Progenitor cell of endocrine pancreas (in vitro differentiated cells): ENCODE measurements at regions not wholly inside any gene's neighbourhood (a gene's known extent, or its start where the extent isn't known, plus 50 kb on each side); places are given as distances from the start of the nearest gene placed in this dataset.

Experiments
- DNase-seq: peaks from one replicate; pipeline ENCODE4 v3.0.0; 2021; ENCODE audit warnings: low spot score; ENCODE audit not compliant: unreplicated experiment
- H3K27ac Mint-ChIP-seq: 2 replicates; pipeline ENCODE4 v1.8.0; 2021; ENCODE audit warnings: mild to moderate bottlenecking, moderate library complexity, mixed read lengths
- H3K27me3 Mint-ChIP-seq: 2 replicates; pipeline ENCODE4 v1.8.0; 2021; ENCODE audit warnings: mixed read lengths
- H3K36me3 Mint-ChIP-seq: 2 replicates; pipeline ENCODE4 v1.8.0; 2022; ENCODE audit warnings: mixed read lengths; ENCODE audit not compliant: insufficient read depth
- H3K4me1 Mint-ChIP-seq: 2 replicates; pipeline ENCODE4 v1.8.0; 2021; ENCODE audit warnings: low read depth, mixed read lengths
- H3K4me3 Mint-ChIP-seq: 2 replicates; pipeline ENCODE4 v1.8.0; 2021; ENCODE audit warnings: low read depth, mild to moderate bottlenecking, moderate library complexity, mixed read lengths
- H3K9me3 Mint-ChIP-seq: 2 replicates; pipeline ENCODE4 v1.8.0; 2021; ENCODE audit warnings: low read depth, mixed read lengths
- CTCF ChIP-seq: fragments of 200-600 bp; sonication (generic); IDR thresholded peaks from one replicate; pipeline ENCODE4 v1.5.0; 2021; ENCODE audit warnings: antibody characterized with exemption, mild to moderate bottlenecking; ENCODE audit not compliant: unreplicated experiment

- Mint-ChIP-seq H3K36me3 (no peaks in the 10 kb centered on the region), H3K27ac (no peak overlapping the region), H3K4me3 (no peak overlapping the region), H3K4me1 (no peaks in the 10 kb centered on the region), H3K27me3 (no peaks in the 10 kb centered on the region), H3K9me3 (peaks cover 8% of the 10 kb centered on the region)
- DNase-seq: no peak
- no peak for TF ChIP-seq CTCF
These were observed 494.6 kb upstream of the ID4 start for GRCh38 chr6:19342616-19343015.

GRCh38 chr6:19349429-19349828, 487.7 kb upstream of the ID4 start:
- H3K27ac Mint-ChIP-seq: no peak overlapping the region
- peaks cover 6% of the 10 kb centered on the region for H3K9me3 Mint-ChIP-seq
- no peak for TF ChIP-seq CTCF
- no peaks in the 10 kb centered on the region for H3K27me3 Mint-ChIP-seq
- no peaks in the 10 kb centered on the region for H3K4me1 Mint-ChIP-seq
- H3K4me3 Mint-ChIP-seq: no peak overlapping the region
- no peak for DNase-seq
- no peaks in the 10 kb centered on the region for H3K36me3 Mint-ChIP-seq

GRCh38 chr6:19354181-19354580, 483.0 kb upstream of the ID4 start:
- no peak for TF ChIP-seq CTCF
- Mint-ChIP-seq H3K27ac (no peak overlapping the region), H3K36me3 (no peaks in the 10 kb centered on the region), H3K9me3 (peaks cover 6% of the 10 kb centered on the region), H3K4me1 (no peaks in the 10 kb centered on the region), H3K27me3 (no peaks in the 10 kb centered on the region), H3K4me3 (no peak overlapping the region)
- DNase-seq: no peak

GRCh38 chr6:19356692-19357091, 480.5 kb upstream of the ID4 start:
- Mint-ChIP-seq H3K9me3 (no peaks in the 10 kb centered on the region), H3K27me3 (no peaks in the 10 kb centered on the region), H3K36me3 (no peaks in the 10 kb centered on the region), H3K27ac (no peak overlapping the region), H3K4me3 (no peak overlapping the region), H3K4me1 (no peaks in the 10 kb centered on the region)
- TF ChIP-seq CTCF: no peak
- DNase-seq: no peak

GRCh38 chr6:19362396-19362795, 474.8 kb upstream of the ID4 start:
- H3K27me3 Mint-ChIP-seq: no peaks in the 10 kb centered on the region
- H3K4me3 Mint-ChIP-seq: no peak overlapping the region
- H3K4me1 Mint-ChIP-seq: no peaks in the 10 kb centered on the region
- TF ChIP-seq CTCF: no peak
- no peaks in the 10 kb centered on the region for H3K9me3 Mint-ChIP-seq
- H3K36me3 Mint-ChIP-seq: no peaks in the 10 kb centered on the region
- no peak for DNase-seq
- no peak overlapping the region for H3K27ac Mint-ChIP-seq
